ENCODE measurements at regions not wholly inside any gene's neighbourhood (a gene's known extent, or its start where the extent isn't known, plus 50 kb on each side); places are given as distances from the start of the nearest gene placed in this dataset.

DNA sequence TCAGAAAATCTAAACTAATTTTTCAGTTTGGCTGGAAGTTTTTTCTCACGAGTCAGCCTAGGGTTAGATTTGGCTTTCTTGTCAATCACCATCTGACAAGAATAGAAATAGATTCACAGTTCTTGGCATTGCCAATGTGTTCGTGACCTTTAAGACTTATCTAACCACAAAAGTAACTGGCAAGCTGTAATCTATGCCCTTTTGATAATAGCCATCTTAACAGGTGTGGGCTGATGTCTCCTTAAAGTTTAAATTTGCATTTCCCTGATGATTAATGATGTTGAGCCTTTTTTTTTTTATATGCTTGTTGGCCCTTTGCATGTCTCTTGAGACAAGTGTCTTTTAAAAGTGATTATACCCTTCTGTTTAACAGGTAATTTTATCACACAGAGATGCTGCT, 460.3 kb upstream of the PRKX start:
- no peak for DNase-seq (ENCODE audit: low read depth)
- H3K4me3 ChIP-seq (ENCODE audit: low read depth, low read length) = no peak overlapping the region
- TF ChIP-seq, protein P1, sequence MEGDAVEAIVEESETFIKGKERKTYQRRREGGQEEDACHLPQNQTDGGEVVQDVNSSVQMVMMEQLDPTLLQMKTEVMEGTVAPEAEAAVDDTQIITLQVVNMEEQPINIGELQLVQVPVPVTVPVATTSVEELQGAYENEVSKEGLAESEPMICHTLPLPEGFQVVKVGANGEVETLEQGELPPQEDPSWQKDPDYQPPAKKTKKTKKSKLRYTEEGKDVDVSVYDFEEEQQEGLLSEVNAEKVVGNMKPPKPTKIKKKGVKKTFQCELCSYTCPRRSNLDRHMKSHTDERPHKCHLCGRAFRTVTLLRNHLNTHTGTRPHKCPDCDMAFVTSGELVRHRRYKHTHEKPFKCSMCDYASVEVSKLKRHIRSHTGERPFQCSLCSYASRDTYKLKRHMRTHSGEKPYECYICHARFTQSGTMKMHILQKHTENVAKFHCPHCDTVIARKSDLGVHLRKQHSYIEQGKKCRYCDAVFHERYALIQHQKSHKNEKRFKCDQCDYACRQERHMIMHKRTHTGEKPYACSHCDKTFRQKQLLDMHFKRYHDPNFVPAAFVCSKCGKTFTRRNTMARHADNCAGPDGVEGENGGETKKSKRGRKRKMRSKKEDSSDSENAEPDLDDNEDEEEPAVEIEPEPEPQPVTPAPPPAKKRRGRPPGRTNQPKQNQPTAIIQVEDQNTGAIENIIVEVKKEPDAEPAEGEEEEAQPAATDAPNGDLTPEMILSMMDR (conservative IDR thresholded peaks at IDR 0.05; ENCODE audit: low read depth, low read length) = no peak

DNA sequence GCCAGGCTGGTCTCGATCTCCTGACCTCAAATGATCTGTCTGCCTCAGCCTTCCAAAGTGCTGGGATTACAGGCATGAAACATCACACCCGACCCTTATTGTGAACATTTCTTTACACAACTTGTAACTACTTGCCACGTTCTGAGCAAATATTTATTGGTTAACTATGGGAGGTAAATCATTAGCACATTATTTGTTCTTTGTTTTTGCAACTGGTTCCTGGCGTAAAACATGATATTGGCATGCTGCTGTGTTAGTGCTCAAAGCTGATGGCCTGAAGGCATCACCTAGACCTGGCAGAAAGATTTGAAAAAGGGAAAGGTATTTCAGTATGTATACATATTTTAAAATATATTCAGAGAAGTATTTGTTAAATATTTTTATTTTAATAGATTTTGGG, 438.3 kb upstream of the PRKX start:
- TF ChIP-seq, protein P1 (conservative IDR thresholded peaks at IDR 0.05; ENCODE audit: low read depth, low read length) = no peak
- H3K4me3 ChIP-seq (ENCODE audit: low read depth, low read length) = no peak overlapping the region
- no peak for DNase-seq (ENCODE audit: low read depth)

DNA sequence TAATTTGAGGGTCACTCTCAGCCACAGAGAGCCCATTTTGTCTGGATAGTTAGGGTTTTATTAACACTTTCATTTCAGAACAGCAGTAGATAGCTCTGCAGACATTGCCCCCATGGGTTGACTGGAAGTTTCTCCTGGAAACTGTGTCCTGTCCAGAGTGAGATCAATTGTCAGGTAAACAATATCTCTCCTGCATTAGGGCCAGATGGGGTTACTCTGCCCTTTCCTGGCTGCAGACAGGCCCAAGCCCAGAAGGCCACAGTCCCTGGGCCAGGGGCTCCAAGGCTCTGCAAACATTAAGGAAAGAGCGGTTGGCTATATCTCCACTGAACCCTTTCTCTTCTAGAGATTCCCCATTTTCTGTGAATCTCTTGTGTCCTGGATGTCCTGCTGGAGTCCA, 436.8 kb upstream of the PRKX start:
- H3K4me3 ChIP-seq (ENCODE audit: low read depth, low read length) = no peak overlapping the region
- TF ChIP-seq, protein P1 (conservative IDR thresholded peaks at IDR 0.05; ENCODE audit: low read depth, low read length) = no peak

DNA sequence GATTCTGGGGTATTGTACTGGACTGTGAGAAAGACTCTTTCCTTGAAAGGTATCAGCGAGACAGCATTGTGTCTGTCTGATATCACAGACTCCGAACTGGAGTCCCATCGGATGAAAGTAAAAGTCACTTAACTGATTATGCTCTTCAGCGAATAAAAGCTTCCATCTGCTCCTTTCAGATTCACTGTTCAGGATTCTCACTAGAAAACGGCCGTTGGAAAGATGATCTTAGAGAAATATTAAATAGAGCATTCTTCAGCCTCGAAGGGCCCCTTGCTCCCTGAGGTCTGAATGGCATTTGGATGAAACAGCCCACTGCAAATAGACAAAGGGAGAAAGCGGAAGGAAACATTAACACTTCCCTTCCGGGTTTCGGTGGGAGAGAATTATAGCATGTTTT, 416.2 kb upstream of the PRKX start:
- TF ChIP-seq, protein P1 (conservative IDR thresholded peaks at IDR 0.05; ENCODE audit: low read depth, low read length) = no peak
- no peak for DNase-seq (ENCODE audit: low read depth)
- H3K4me3 ChIP-seq (ENCODE audit: low read depth, low read length) = no peak overlapping the region

More for the DNA sequence above, 436.8 kb upstream of the PRKX start:
- no peak for DNase-seq (ENCODE audit: low read depth)

DNA sequence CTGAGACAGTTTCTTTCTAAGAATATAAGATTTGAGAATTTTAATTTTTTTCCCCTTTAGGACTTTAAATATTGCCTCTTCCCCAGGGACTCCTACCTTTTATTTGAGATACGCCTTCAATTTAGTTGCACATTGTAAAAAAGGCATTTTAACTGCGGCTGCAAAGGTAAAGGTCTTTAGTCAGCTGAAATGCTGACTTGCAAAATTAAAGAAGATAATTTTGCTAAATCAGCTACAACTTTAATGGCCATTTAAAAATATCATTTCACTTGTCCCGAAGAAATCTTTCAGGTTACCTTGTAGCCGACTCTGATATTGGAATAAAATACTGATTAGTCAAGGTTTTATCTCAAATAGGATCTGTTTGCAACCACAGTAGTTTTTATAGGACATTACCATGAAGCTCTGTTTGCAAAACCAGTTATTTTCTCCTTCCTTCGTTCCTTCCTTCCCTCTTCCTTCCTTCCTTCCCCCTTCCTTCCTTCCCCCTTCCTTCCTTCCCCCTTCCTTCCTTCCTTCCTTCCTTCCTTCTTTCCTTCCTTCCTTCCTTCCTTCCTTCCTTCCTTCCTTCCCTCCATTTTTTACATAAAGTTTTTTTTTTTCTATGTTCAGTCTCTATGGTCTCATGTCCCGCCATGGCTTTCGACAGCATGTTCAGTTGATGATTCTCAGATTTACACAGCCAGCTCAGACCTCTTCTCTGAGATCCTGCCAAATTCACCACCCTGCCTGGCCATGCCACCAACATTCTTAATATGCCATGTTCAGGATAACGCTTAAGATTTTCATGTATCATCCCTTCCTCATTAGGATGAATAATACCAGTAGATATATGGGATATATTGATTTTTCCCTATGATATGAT, 405.4 kb upstream of the PRKX start:
- no peak for DNase-seq (ENCODE audit: low read depth)
- H3K4me3 ChIP-seq (ENCODE audit: low read depth, low read length) = no peak overlapping the region
- TF ChIP-seq, protein P1 (conservative IDR thresholded peaks at IDR 0.05; ENCODE audit: low read depth, low read length) = no peak

DNA sequence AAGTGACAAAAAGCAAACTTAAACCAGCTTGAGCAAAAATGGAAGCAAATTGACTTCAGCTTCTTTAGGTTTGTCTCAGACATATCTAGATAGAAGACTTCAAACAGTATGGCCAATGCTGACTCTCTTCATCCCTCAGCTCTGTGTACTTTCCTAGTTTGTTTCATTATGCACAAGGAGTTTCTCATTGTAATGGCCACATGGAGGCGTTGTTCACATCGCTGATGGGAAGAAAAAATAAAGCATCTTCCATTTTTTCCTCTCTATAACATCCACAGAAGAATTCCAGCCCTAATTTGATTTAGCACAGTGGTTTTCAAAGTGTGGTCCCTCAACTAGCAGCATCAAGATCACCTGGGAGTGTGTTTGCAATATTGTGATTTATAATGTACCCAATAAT, 397.5 kb upstream of the PRKX start:
- DNase-seq (ENCODE audit: low read depth) = no peak
- TF ChIP-seq, protein P1 (conservative IDR thresholded peaks at IDR 0.05; ENCODE audit: low read depth, low read length) = no peak
- H3K4me3 ChIP-seq (ENCODE audit: low read depth, low read length) = no peak overlapping the region

DNA sequence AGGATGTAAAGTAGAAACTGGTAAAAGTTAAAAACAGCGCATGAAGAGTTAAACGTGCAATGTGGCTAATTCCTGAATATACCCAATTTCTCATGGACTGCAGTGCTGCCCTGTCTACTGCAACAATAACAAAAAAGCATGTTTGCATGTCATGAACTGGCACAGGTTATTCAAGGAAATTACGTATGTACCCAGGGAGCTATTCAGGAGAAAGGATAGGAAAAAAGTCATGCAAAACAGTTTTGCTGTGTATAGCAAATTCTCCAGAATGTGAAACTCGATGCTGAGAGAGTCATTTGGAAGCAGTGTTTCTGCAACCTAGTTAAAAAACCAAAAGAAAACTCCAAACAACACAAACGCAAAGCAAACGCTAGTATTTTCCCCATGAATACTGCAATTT, 381.5 kb upstream of the PRKX start:
- TF ChIP-seq, protein P1 (conservative IDR thresholded peaks at IDR 0.05; ENCODE audit: low read depth, low read length) = no peak

More for the DNA sequence above, 381.5 kb upstream of the PRKX start:
- H3K4me3 ChIP-seq (ENCODE audit: low read depth, low read length) = no peak overlapping the region
- DNase-seq (ENCODE audit: low read depth) = no peak
